Neural crest cell (in vitro differentiated cells): ENCODE measurements at regions not wholly inside any gene's neighbourhood (a gene's known extent, or its start where the extent isn't known, plus 50 kb on each side); places are given as distances from the start of the nearest gene placed in this dataset.

Experiments
- DNase-seq: peaks from one replicate; pipeline ENCODE4 v3.0.0; 2021; ENCODE audit warnings: low read depth, mixed read lengths, low spot score
- H3K27ac Mint-ChIP-seq: one replicate; pipeline ENCODE4 v1.8.0; 2021; ENCODE audit warnings: mild to moderate bottlenecking, mixed read lengths; ENCODE audit not compliant: unreplicated experiment
- H3K27me3 Mint-ChIP-seq: 2 replicates; pipeline ENCODE4 v1.8.0; 2021; ENCODE audit warnings: low read depth, mild to moderate bottlenecking, mixed read lengths
- H3K36me3 Mint-ChIP-seq: 2 replicates; pipeline ENCODE4 v1.8.0; 2021; ENCODE audit warnings: low read depth, mild to moderate bottlenecking, mixed read lengths
- H3K4me1 Mint-ChIP-seq: 2 replicates; pipeline ENCODE4 v1.8.0; 2021; ENCODE audit warnings: mixed read lengths
- H3K4me3 Mint-ChIP-seq: one replicate; pipeline ENCODE4 v1.8.0; 2021; ENCODE audit warnings: mild to moderate bottlenecking, mixed read lengths
- H3K9me3 Mint-ChIP-seq: 2 replicates; pipeline ENCODE4 v1.8.0; 2021; ENCODE audit warnings: mixed read lengths
- TF ChIP-seq, protein P1 (sequence below): fragments of 200-600 bp; sonication (generic); conservative IDR thresholded peaks from 2 replicates; pipeline ENCODE4 v1.5.0; 2021; ENCODE audit warnings: antibody characterized with exemption, mild to moderate bottlenecking

DNA sequence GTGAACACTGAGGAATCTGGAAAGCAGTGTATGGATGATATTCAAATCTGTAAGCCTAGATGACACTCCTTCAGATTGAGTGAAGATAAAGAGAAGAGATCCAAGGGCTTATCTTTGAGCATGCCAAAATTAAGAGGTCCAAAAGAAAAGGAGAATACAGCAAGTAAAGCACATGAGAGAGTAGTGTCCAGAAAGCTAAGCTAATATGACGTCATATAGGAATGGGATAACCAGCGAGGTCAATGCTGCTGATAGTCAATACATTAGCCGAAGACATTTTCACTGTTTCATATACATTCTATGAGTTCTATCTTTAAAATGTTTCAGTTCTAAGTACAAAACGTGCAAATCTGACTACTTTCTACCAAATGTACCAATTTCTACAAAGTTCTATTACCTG is 975.8 kb downstream of the TLE4 start:
- Mint-ChIP-seq H3K4me1 (peaks cover under 1% of the 10 kb centered on the region), H3K27ac (no peak overlapping the region)
- DNase-seq = no peak

GRCh38 chr9:80540387-80540786 is 968.6 kb downstream of the TLE4 start:
- Mint-ChIP-seq H3K4me1 (no peaks in the 10 kb centered on the region), H3K4me3 (no peak overlapping the region), H3K27ac (no peak overlapping the region), H3K27me3 (no peaks in the 10 kb centered on the region), H3K9me3 (peaks cover 7% of the 10 kb centered on the region), H3K36me3 (no peaks in the 10 kb centered on the region)
- DNase-seq = no peak
- TF ChIP-seq, protein P1, sequence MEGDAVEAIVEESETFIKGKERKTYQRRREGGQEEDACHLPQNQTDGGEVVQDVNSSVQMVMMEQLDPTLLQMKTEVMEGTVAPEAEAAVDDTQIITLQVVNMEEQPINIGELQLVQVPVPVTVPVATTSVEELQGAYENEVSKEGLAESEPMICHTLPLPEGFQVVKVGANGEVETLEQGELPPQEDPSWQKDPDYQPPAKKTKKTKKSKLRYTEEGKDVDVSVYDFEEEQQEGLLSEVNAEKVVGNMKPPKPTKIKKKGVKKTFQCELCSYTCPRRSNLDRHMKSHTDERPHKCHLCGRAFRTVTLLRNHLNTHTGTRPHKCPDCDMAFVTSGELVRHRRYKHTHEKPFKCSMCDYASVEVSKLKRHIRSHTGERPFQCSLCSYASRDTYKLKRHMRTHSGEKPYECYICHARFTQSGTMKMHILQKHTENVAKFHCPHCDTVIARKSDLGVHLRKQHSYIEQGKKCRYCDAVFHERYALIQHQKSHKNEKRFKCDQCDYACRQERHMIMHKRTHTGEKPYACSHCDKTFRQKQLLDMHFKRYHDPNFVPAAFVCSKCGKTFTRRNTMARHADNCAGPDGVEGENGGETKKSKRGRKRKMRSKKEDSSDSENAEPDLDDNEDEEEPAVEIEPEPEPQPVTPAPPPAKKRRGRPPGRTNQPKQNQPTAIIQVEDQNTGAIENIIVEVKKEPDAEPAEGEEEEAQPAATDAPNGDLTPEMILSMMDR = no peak

More for the DNA sequence above, 975.8 kb downstream of the TLE4 start:
- H3K9me3 Mint-ChIP-seq = peaks cover 2% of the 10 kb centered on the region
- no peaks in the 10 kb centered on the region for H3K36me3 Mint-ChIP-seq
- TF ChIP-seq, protein P1 = no peak
- no peaks in the 10 kb centered on the region for H3K27me3 Mint-ChIP-seq
- no peak overlapping the region for H3K4me3 Mint-ChIP-seq

DNA sequence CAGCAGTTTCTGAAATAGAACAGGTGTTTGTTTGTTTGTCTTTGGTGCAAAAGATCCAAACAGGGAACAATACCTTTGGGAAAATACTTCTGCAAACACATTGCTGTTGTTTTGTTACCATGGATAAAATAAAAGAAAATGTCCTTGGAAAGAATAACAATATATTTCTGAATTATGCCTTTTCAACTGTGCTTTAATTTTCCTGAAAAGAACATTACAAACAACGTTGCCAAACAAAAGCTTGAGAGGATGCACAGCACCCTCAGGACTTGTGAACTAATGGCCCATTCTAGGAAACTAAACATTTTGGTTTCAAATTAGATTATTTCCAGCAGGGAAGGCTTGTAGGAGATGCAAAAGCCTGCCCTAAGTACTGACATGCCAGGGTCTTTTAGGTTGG is 967.2 kb downstream of the TLE4 start:
- TF ChIP-seq, protein P1 = no peak
- H3K27me3 Mint-ChIP-seq = no peaks in the 10 kb centered on the region
- peaks cover 12% of the 10 kb centered on the region for H3K9me3 Mint-ChIP-seq
- peaks cover 8% of the 10 kb centered on the region for H3K36me3 Mint-ChIP-seq
- H3K4me1 Mint-ChIP-seq = no peaks in the 10 kb centered on the region
- no peak overlapping the region for H3K27ac Mint-ChIP-seq
- H3K4me3 Mint-ChIP-seq = no peak overlapping the region
- DNase-seq = no peak

DNA sequence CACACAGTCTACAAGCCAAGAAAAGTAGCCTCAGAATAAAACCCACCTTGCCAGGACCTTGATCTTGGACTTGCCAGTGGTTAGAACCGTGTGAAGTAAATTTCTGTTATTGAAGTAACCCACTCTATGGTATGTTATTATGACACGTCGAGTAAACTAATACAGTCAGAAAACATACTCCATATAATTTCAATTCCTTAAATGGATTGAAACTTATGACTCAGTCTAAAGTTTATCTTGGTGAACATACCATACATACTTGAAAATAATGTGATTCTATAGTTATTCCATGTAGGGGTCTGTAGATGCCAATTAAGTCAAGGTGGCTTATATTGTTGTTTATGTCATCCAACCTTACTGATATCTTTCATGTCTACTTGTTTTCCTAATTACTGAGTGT is 950.7 kb downstream of the TLE4 start:
- H3K27me3 Mint-ChIP-seq = no peaks in the 10 kb centered on the region
- no peak overlapping the region for H3K27ac Mint-ChIP-seq
- DNase-seq = no peak
- TF ChIP-seq, protein P1 = no peak
- H3K4me3 Mint-ChIP-seq = no peak overlapping the region
- H3K9me3 Mint-ChIP-seq = peaks cover 17% of the 10 kb centered on the region
- no peaks in the 10 kb centered on the region for H3K4me1 Mint-ChIP-seq
- H3K36me3 Mint-ChIP-seq = peaks cover 6% of the 10 kb centered on the region

GRCh38 chr9:80521151-80521550 is 949.4 kb downstream of the TLE4 start:
- TF ChIP-seq, protein P1 = no peak
- Mint-ChIP-seq H3K9me3 (peaks cover 15% of the 10 kb centered on the region), H3K4me1 (no peaks in the 10 kb centered on the region), H3K27ac (no peak overlapping the region), H3K4me3 (no peak overlapping the region), H3K27me3 (no peaks in the 10 kb centered on the region), H3K36me3 (peaks cover 6% of the 10 kb centered on the region)
- DNase-seq = no peak

DNA sequence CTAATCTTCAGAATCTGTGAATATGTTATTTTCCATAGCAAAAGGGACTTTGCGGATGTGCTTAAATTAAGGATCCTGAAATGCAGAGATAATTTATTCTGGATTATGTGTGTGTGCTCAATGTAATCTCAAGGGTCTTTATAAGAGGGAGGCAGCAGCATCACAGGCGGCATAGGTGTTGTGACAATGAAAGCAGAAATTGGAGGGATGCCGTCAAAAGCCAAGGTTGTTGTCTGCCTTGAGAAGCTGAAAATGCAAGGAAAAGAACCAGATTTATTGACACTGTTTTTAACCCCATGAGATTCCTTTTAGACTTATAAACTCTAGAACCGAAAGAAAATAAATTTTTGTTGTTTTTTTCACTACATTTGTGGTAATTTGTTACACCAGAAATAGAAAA is 948.5 kb downstream of the TLE4 start:
- Mint-ChIP-seq H3K4me3 (no peak overlapping the region), H3K27me3 (no peaks in the 10 kb centered on the region), H3K27ac (no peak overlapping the region), H3K4me1 (no peaks in the 10 kb centered on the region), H3K36me3 (peaks cover 6% of the 10 kb centered on the region), H3K9me3 (peaks cover 18% of the 10 kb centered on the region)
- no peak for DNase-seq
- TF ChIP-seq, protein P1 = no peak
